Stimulated activated CD4-positive, alpha-beta T cell treated with anti-CD3 and anti-CD28 coated beads, Interleukin-4, amount 100 ng/mL, for 1 hour (primary cell): ENCODE measurements at regions not wholly inside any gene's neighbourhood (a gene's known extent, or its start where the extent isn't known, plus 50 kb on each side); places are given as distances from the start of the nearest gene placed in this dataset.
"Not testable (repeated sequence)": the region's sequence is repeated elsewhere in the genome, so short reads cannot be mapped to it uniquely, and the experiment has no call there.

Source experiments
- DNase-seq: peaks from one replicate; pipeline ENCODE4 v3.0.0-alpha.2; 2020

- DNase-seq: not testable (repeated sequence)
Observed at GRCh38 chr12:131644917-131645316, 66.0 kb upstream of the SFSWAP start.

GRCh38 chr12:131645557-131645956, 65.3 kb upstream of the SFSWAP start:
- not testable (repeated sequence) for DNase-seq

GRCh38 chr12:131646444-131646843, 64.4 kb upstream of the SFSWAP start:
- not testable (repeated sequence) for DNase-seq

- DNase-seq: no peak
Observed at GRCh38 chr12:131647667-131648066, 63.2 kb upstream of the SFSWAP start.

- not testable (repeated sequence) for DNase-seq
Observed at GRCh38 chr12:131655469-131656174, 55.3 kb upstream of the SFSWAP start.

- DNase-seq: not testable (repeated sequence)
Observed at GRCh38 chr12:131656796-131657195, 54.1 kb upstream of the SFSWAP start.

- not testable (repeated sequence) for DNase-seq
Observed at GRCh38 chr12:131658605-131659004, 52.3 kb upstream of the SFSWAP start.

GRCh38 chr12:131659484-131659883, 51.4 kb upstream of the SFSWAP start:
- DNase-seq: not testable (repeated sequence)

GRCh38 chr12:131659976-131660375, 50.9 kb upstream of the SFSWAP start:
- not testable (repeated sequence) for DNase-seq

- not testable (repeated sequence) for DNase-seq
Observed at GRCh38 chr12:131660401-131660800, 50.5 kb upstream of the SFSWAP start.
